ENCODE measurements at regions not wholly inside any gene's neighbourhood (a gene's known extent, or its start where the extent isn't known, plus 50 kb on each side); places are given as distances from the start of the nearest gene placed in this dataset.

- no peaks in the 10 kb centered on the region for H3K9me2 ChIP-seq (ENCODE audit: insufficient read depth)
- no peak overlapping the region for H3K4me3 ChIP-seq
- no peaks in the 10 kb centered on the region for H3K9me3 ChIP-seq (ENCODE audit: low read depth)
- no peaks in the 10 kb centered on the region for H3F3A ChIP-seq (ENCODE audit: insufficient read depth)
- no peak for DNase-seq
- no peaks in the 10 kb centered on the region for H3K4me1 ChIP-seq (ENCODE audit: insufficient read depth)
- no peaks in the 10 kb centered on the region for H3K36me3 ChIP-seq (ENCODE audit: low read depth)
- H2AFZ ChIP-seq, result no peak overlapping the region
- H3K4me2 ChIP-seq (ENCODE audit: unreplicated experiment), result no peak overlapping the region
- no peak overlapping the region for H3K27ac ChIP-seq
- WGBS, 2 experiments (ENCODE audit: low coverage in 1 of 2, low lambda C conversion rate in 2 of 2, missing lambda C conversion rate in 2 of 2), result 37 to 41% methylated on average over 2 of the region's 2 CpGs
- H3K9ac ChIP-seq, result no peak overlapping the region
- TF ChIP-seq EZH2 (IDR thresholded peaks at IDR 0.05; ENCODE audit: insufficient read depth, poor library complexity, severe bottlenecking) (no peak), EZH2phosphoT487 (IDR thresholded peaks at IDR 0.05; ENCODE audit: insufficient read depth, low read depth) (no peak)
- H4K20me1 ChIP-seq (ENCODE audit: insufficient read depth), result no peaks in the 10 kb centered on the region
- in situ Hi-C loops (cut with MboI), result no loop called here
- H3K79me2 ChIP-seq (ENCODE audit: insufficient read depth), result no peaks in the 10 kb centered on the region
- H3K27me3 ChIP-seq (replicated peaks; ENCODE audit: insufficient read depth), result no peaks in the 10 kb centered on the region
These were observed 382.1 kb upstream of the CDH18 start for GRCh38 chr5:20370061-20370460.

GRCh38 chr5:20369518-20369885 is 381.5 kb upstream of the CDH18 start:
- TF ChIP-seq EZH2 (IDR thresholded peaks at IDR 0.05; ENCODE audit: insufficient read depth, poor library complexity, severe bottlenecking) (no peak), EZH2phosphoT487 (IDR thresholded peaks at IDR 0.05; ENCODE audit: insufficient read depth, low read depth) (no peak)
- H3K9me3 ChIP-seq (ENCODE audit: low read depth), result no peaks in the 10 kb centered on the region
- H3F3A ChIP-seq (ENCODE audit: insufficient read depth), result no peaks in the 10 kb centered on the region
- WGBS, 2 experiments (ENCODE audit: low coverage in 1 of 2, low lambda C conversion rate in 2 of 2, missing lambda C conversion rate in 2 of 2), result 14 to 29% methylated on average over 3 of the region's 3 CpGs
- in situ Hi-C loops (cut with MboI), result no loop called here
- no peaks in the 10 kb centered on the region for H3K79me2 ChIP-seq (ENCODE audit: insufficient read depth)
- H3K9ac ChIP-seq, result no peak overlapping the region
- no peak overlapping the region for H3K4me2 ChIP-seq (ENCODE audit: unreplicated experiment)
- DNase-seq, result no peak
- H3K9me2 ChIP-seq (ENCODE audit: insufficient read depth), result no peaks in the 10 kb centered on the region
- no peaks in the 10 kb centered on the region for H3K27me3 ChIP-seq (replicated peaks; ENCODE audit: insufficient read depth)
- no peak overlapping the region for H3K4me3 ChIP-seq
- H3K27ac ChIP-seq, result no peak overlapping the region
- no peaks in the 10 kb centered on the region for H3K36me3 ChIP-seq (ENCODE audit: low read depth)
- no peaks in the 10 kb centered on the region for H4K20me1 ChIP-seq (ENCODE audit: insufficient read depth)
- H2AFZ ChIP-seq, result no peak overlapping the region
- H3K4me1 ChIP-seq (ENCODE audit: insufficient read depth), result no peaks in the 10 kb centered on the region

DNA sequence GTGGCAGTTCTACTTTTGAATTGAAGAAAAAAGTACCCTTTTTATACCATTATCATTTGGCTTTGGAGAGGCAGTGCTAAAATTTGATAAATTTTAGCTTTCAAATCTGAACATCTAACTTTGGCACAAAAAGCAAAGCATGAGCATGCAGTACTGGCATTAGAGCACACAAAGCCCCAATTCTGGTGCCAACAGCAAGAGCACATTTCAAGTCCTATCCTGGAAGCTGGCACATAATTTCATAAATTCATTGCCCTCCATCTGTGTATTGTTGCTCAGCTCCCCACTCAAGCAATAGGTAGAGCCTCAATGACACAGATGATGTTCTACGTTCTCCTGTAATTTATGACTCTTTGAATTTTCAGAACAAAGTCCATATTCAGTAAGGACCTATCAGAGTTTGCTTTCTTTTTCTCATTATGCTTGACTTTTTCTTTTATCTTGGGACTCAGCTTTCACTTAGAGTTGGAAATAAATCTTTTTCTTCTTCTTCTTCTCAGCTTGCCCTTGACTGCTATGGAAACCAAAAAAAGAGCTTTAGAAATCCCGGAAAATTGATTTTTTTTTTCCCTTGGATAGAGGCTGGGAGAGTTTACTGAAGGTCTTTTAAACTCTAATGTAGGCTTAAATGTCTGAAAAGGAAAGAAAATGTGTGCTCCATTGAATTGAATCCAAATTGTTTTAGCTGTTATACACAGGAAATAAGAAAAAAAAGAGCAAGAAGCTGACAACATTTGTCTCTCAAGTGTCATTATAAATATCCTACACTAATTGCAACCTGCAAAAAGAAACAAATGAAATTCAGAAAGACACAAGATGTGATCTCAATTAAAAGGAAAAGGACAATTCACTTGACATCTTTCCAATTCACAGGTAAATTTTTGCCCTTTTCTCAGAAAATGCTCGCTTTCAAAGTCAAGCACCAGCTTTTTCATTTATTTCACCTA is 380.8 kb upstream of the CDH18 start:
- DNase-seq, result no peak
- no peak overlapping the region for H3K9ac ChIP-seq
- H3K36me3 ChIP-seq (ENCODE audit: low read depth), result no peaks in the 10 kb centered on the region
- H2AFZ ChIP-seq, result no peak overlapping the region
- no peak overlapping the region for H3K4me2 ChIP-seq (ENCODE audit: unreplicated experiment)
- no peak for TF ChIP-seq EZH2phosphoT487 (IDR thresholded peaks at IDR 0.05; ENCODE audit: insufficient read depth, low read depth)
- no peak for TF ChIP-seq EZH2 (IDR thresholded peaks at IDR 0.05; ENCODE audit: insufficient read depth, poor library complexity, severe bottlenecking)
- no peaks in the 10 kb centered on the region for H3K27me3 ChIP-seq (replicated peaks; ENCODE audit: insufficient read depth)
- no peaks in the 10 kb centered on the region for H3K79me2 ChIP-seq (ENCODE audit: insufficient read depth)
- no peak overlapping the region for H3K4me3 ChIP-seq
- no peak overlapping the region for H3K27ac ChIP-seq
- H4K20me1 ChIP-seq (ENCODE audit: insufficient read depth), result no peaks in the 10 kb centered on the region
- no peaks in the 10 kb centered on the region for H3K9me2 ChIP-seq (ENCODE audit: insufficient read depth)
- 11 to 14% methylated on average over 3 of the region's 3 CpGs for WGBS, 2 experiments (ENCODE audit: low coverage in 1 of 2, low lambda C conversion rate in 2 of 2, missing lambda C conversion rate in 2 of 2)
- H3F3A ChIP-seq (ENCODE audit: insufficient read depth), result no peaks in the 10 kb centered on the region
- in situ Hi-C loops (cut with MboI), result no loop called here
- no peaks in the 10 kb centered on the region for H3K9me3 ChIP-seq (ENCODE audit: low read depth)
- no peaks in the 10 kb centered on the region for H3K4me1 ChIP-seq (ENCODE audit: insufficient read depth)

- Histone ChIP-seq H3K9me2 (ENCODE audit: insufficient read depth) (no peaks in the 10 kb centered on the region), H3K27ac (no peak overlapping the region), H3K4me2 (ENCODE audit: unreplicated experiment) (no peak overlapping the region), H3K27me3 (replicated peaks; ENCODE audit: insufficient read depth) (no peaks in the 10 kb centered on the region), H3K9ac (no peak overlapping the region), H4K20me1 (ENCODE audit: insufficient read depth) (no peaks in the 10 kb centered on the region), H3K4me1 (ENCODE audit: insufficient read depth) (no peaks in the 10 kb centered on the region), H3K79me2 (ENCODE audit: insufficient read depth) (no peaks in the 10 kb centered on the region), H3F3A (ENCODE audit: insufficient read depth) (no peaks in the 10 kb centered on the region), H3K4me3 (no peak overlapping the region), H3K9me3 (ENCODE audit: low read depth) (no peaks in the 10 kb centered on the region), H3K36me3 (ENCODE audit: low read depth) (no peaks in the 10 kb centered on the region), H2AFZ (no peak overlapping the region)
- in situ Hi-C loops (cut with MboI), result no loop called here
- no peak for DNase-seq
- TF ChIP-seq EZH2phosphoT487 (IDR thresholded peaks at IDR 0.05; ENCODE audit: insufficient read depth, low read depth) (no peak), EZH2 (IDR thresholded peaks at IDR 0.05; ENCODE audit: insufficient read depth, poor library complexity, severe bottlenecking) (no peak)
- 23 to 32% methylated on average over 5 of the region's 5 CpGs for WGBS, 2 experiments (ENCODE audit: low coverage in 1 of 2, low lambda C conversion rate in 2 of 2, missing lambda C conversion rate in 2 of 2)
These were observed 379.2 kb upstream of the CDH18 start for GRCh38 chr5:20367178-20367577.

Data from GM23248 (cell line).